Mesenchymal stem cell (in vitro differentiated cells and primary cell): ENCODE measurements at regions not wholly inside any gene's neighbourhood (a gene's known extent, or its start where the extent isn't known, plus 50 kb on each side); places are given as distances from the start of the nearest gene placed in this dataset.

ENCODE experiments used
- DNase-seq: peaks from one replicate; pipeline ENCODE4 v3.0.0-alpha.2; 2013
- H2AFZ ChIP-seq: one replicate; pipeline ENCODE4 v1.6.1; 2013; ENCODE audit warnings: low read depth, mild to moderate bottlenecking, control low read depth, inconsistent platforms, low read length, moderate library complexity
- H2AK5ac ChIP-seq: 2 replicates; pipeline ENCODE4 v1.6.1; 2013; ENCODE audit warnings: low read length, moderate library complexity, mild to moderate bottlenecking, inconsistent platforms; ENCODE audit not compliant: severe bottlenecking
- H2BK120ac ChIP-seq: one replicate; pipeline ENCODE4 v1.6.1; 2013; ENCODE audit warnings: low read depth, mild to moderate bottlenecking, inconsistent platforms, low read length, moderate library complexity
- H2BK12ac ChIP-seq, 2 experiments: one replicate each; pipeline ENCODE4 v1.6.1; 2013; ENCODE audit warnings: inconsistent platforms in 2 of 2, low read length in 2 of 2, mild to moderate bottlenecking in 2 of 2, moderate library complexity in 2 of 2, control low read depth in 1 of 2
- H2BK15ac ChIP-seq: one replicate; pipeline ENCODE4 v1.6.1; 2013; ENCODE audit warnings: mild to moderate bottlenecking, low read depth, inconsistent platforms; ENCODE audit not compliant: poor library complexity, severe bottlenecking
- H2BK5ac ChIP-seq: 2 replicates; pipeline ENCODE4 v1.6.1; 2013; ENCODE audit warnings: low read depth, mild to moderate bottlenecking, low read length, control low read depth, inconsistent platforms; ENCODE audit not compliant: poor library complexity, severe bottlenecking
- H3K14ac ChIP-seq, 2 experiments: one replicate each; pipeline ENCODE4 v1.6.1; 2013; ENCODE audit warnings: inconsistent platforms in 2 of 2, low read length in 2 of 2, control low read depth in 1 of 2, mild to moderate bottlenecking in 1 of 2, moderate library complexity in 1 of 2
- H3K18ac ChIP-seq, 2 experiments: one replicate each; pipeline ENCODE4 v1.6.1; 2013; ENCODE audit warnings: inconsistent platforms in 2 of 2, low read length in 2 of 2, control low read depth in 1 of 2, low read depth in 1 of 2, mild to moderate bottlenecking in 1 of 2
- H3K23ac ChIP-seq, 2 experiments: one replicate each; pipeline ENCODE4 v1.6.1; 2013; ENCODE audit warnings: inconsistent platforms in 2 of 2, low read length in 2 of 2, mild to moderate bottlenecking in 2 of 2, moderate library complexity in 2 of 2, control low read depth in 1 of 2
- H3K27ac ChIP-seq: 2 replicates; pipeline ENCODE4 v1.5.1; 2013; ENCODE audit warnings: mild to moderate bottlenecking, moderate library complexity, low read length, control low read depth, inconsistent platforms; ENCODE audit not compliant: poor library complexity, severe bottlenecking
- H3K27me3 ChIP-seq, 2 experiments: 2 replicates each; pipeline versions ENCODE4 v1.6.1 to v1.7.0; 2013; ENCODE audit warnings: low read length in 2 of 2, mild to moderate bottlenecking in 2 of 2, moderate library complexity in 2 of 2, control low read depth in 1 of 2, inconsistent platforms in 1 of 2; ENCODE audit not compliant: control insufficient read depth in 1 of 2, insufficient read depth in 1 of 2
- H3K36me3 ChIP-seq, 2 experiments: 2 replicates each; pipeline versions ENCODE4 v1.6.1 to v1.7.0; 2013; ENCODE audit warnings: low read length in 2 of 2, control low read depth in 1 of 2, inconsistent platforms in 1 of 2, low read depth in 1 of 2, mild to moderate bottlenecking in 1 of 2; ENCODE audit not compliant: insufficient read depth in 2 of 2, control insufficient read depth in 1 of 2
- H3K4ac ChIP-seq, 2 experiments: one replicate each; pipeline ENCODE4 v1.6.1; 2013; ENCODE audit warnings: inconsistent platforms in 2 of 2, low read length in 2 of 2, mild to moderate bottlenecking in 2 of 2, moderate library complexity in 2 of 2, control low read depth in 1 of 2, low read depth in 1 of 2
- H3K4me1 ChIP-seq: 2 replicates; pipeline ENCODE4 v1.6.1; 2013; ENCODE audit warnings: low read depth, low read length, control low read depth; ENCODE audit not compliant: control insufficient read depth, insufficient read depth
- H3K4me2 ChIP-seq: 2 replicates; pipeline ENCODE4 v1.6.1; 2013; ENCODE audit warnings: low read length, mild to moderate bottlenecking, inconsistent platforms; ENCODE audit not compliant: poor library complexity, severe bottlenecking
- H3K4me3 ChIP-seq, 2 experiments: 2 replicates each; pipeline versions ENCODE4 v1.5.1 to v1.7.0; 2013; ENCODE audit warnings: low read length in 2 of 2, mild to moderate bottlenecking in 2 of 2, control low read depth in 1 of 2, low read depth in 1 of 2; ENCODE audit not compliant: insufficient read depth in 1 of 2
- H3K79me1 ChIP-seq: replicated peaks from 2 replicates; pipeline ENCODE4 v1.6.1; 2013; ENCODE audit warnings: mild to moderate bottlenecking, control low read depth, low read length, inconsistent platforms; ENCODE audit not compliant: poor library complexity, severe bottlenecking
- H3K9ac ChIP-seq: 2 replicates; pipeline ENCODE4 v1.7.0; 2013; ENCODE audit warnings: mild to moderate bottlenecking, low read length, moderate library complexity
- H3K9me3 ChIP-seq: 2 replicates; pipeline ENCODE4 v1.7.0; 2013; ENCODE audit warnings: mild to moderate bottlenecking, low read length; ENCODE audit not compliant: control insufficient read depth
- H4K8ac ChIP-seq: one replicate; pipeline ENCODE4 v1.6.1; 2013; ENCODE audit warnings: inconsistent platforms, mild to moderate bottlenecking, low read length, moderate library complexity
- H4K91ac ChIP-seq: one replicate; pipeline ENCODE4 v1.6.1; 2013; ENCODE audit warnings: mild to moderate bottlenecking, low read length, inconsistent platforms
- WGBS: methylation state at CpG from one replicate; pipeline ENCODE4 v1.1.7; 2013; ENCODE audit warnings: mixed read lengths; 5-methylcytosine and 5-hydroxymethylcytosine counted together

GRCh38 chr5:2180456-2180855 is 297.7 kb upstream of the IRX4 start:
- H3K4me2 ChIP-seq, result no peak overlapping the region
- 92% methylated on average over 15 of the region's 17 CpGs for WGBS
- peaks cover 0 to 17% of the 10 kb centered on the region in 2 experiments for H3K27me3 ChIP-seq
- no peak overlapping the region for H3K9ac ChIP-seq
- H3K4me3 ChIP-seq, result no peak overlapping the region
- H2AK5ac ChIP-seq, result no peak overlapping the region
- no peak overlapping the region for H2BK12ac ChIP-seq
- no peak overlapping the region for H3K23ac ChIP-seq
- H3K4me1 ChIP-seq, result no peaks in the 10 kb centered on the region
- no peak overlapping the region for H2BK15ac ChIP-seq
- no peak overlapping the region for H4K91ac ChIP-seq
- H3K18ac ChIP-seq, result no peak overlapping the region
- no peak overlapping the region for H2BK5ac ChIP-seq
- no peak overlapping the region for H3K14ac ChIP-seq
- no peak overlapping the region for H2AFZ ChIP-seq
- H3K27ac ChIP-seq, result no peak overlapping the region
- H3K9me3 ChIP-seq, result no peaks in the 10 kb centered on the region
- H3K4ac ChIP-seq, result no peak overlapping the region
- H4K8ac ChIP-seq, result no peak overlapping the region
- H3K36me3 ChIP-seq, result no peaks in the 10 kb centered on the region
- DNase-seq, result no peak
- no peaks in the 10 kb centered on the region for H3K79me1 ChIP-seq
- H2BK120ac ChIP-seq, result no peak overlapping the region

GRCh38 chr5:2179861-2180260 is 297.1 kb upstream of the IRX4 start:
- Histone ChIP-seq H4K8ac (no peak overlapping the region), H3K4ac (no peak overlapping the region), H3K4me1 (no peaks in the 10 kb centered on the region), H3K23ac (no peak overlapping the region), H2BK15ac (no peak overlapping the region), H3K14ac (no peak overlapping the region), H2BK5ac (no peak overlapping the region), H3K18ac (no peak overlapping the region), H3K4me2 (no peak overlapping the region), H2BK120ac (no peak overlapping the region), H3K27ac (no peak overlapping the region), H2AK5ac (no peak overlapping the region), H3K79me1 (no peaks in the 10 kb centered on the region), H2AFZ (no peak overlapping the region), H2BK12ac (no peak overlapping the region), H4K91ac (no peak overlapping the region), H3K9me3 (no peaks in the 10 kb centered on the region), H3K9ac (no peak overlapping the region), H3K36me3 (no peaks in the 10 kb centered on the region), H3K4me3 (no peak overlapping the region), H3K27me3 (peaks cover 0 to 17% of the 10 kb centered on the region in 2 experiments)
- 89% methylated on average over 20 of the region's 23 CpGs for WGBS
- DNase-seq, result no peak

GRCh38 chr5:2178528-2178927 is 295.8 kb upstream of the IRX4 start:
- WGBS, result 86% methylated on average over 12 of the region's 12 CpGs
- peaks cover 0 to 29% of the 10 kb centered on the region in 2 experiments for H3K27me3 ChIP-seq
- no peak overlapping the region for H3K27ac ChIP-seq

GRCh38 chr5:2178071-2178477 is 295.3 kb upstream of the IRX4 start:
- Histone ChIP-seq H2BK120ac (no peak overlapping the region), H3K23ac (no peak overlapping the region), H3K14ac (no peak overlapping the region), H3K9ac (no peak overlapping the region), H3K4me2 (no peak overlapping the region), H3K27ac (no peak overlapping the region), H3K79me1 (no peaks in the 10 kb centered on the region), H3K18ac (no peak overlapping the region), H3K36me3 (no peaks in the 10 kb centered on the region), H2AK5ac (no peak overlapping the region), H2AFZ (no peak overlapping the region), H4K8ac (no peak overlapping the region), H3K4me1 (no peaks in the 10 kb centered on the region), H4K91ac (no peak overlapping the region), H3K4me3 (peak overlapping the region in 1 of 2 experiments; percentile 4), H2BK5ac (no peak overlapping the region), H3K9me3 (no peaks in the 10 kb centered on the region), H3K27me3 (peaks cover 0 to 33% of the 10 kb centered on the region in 2 experiments), H3K4ac (no peak overlapping the region), H2BK15ac (no peak overlapping the region), H2BK12ac (no peak overlapping the region)
- DNase-seq, result no peak
- WGBS, result 78% methylated on average over 12 of the region's 12 CpGs

More at GRCh38 chr5:2178528-2178927, 295.8 kb upstream of the IRX4 start:
- Histone ChIP-seq H3K23ac (no peak overlapping the region), H3K79me1 (no peaks in the 10 kb centered on the region), H3K18ac (no peak overlapping the region), H3K9me3 (no peaks in the 10 kb centered on the region), H2AK5ac (no peak overlapping the region), H2AFZ (no peak overlapping the region), H3K4me3 (no peak overlapping the region), H2BK15ac (no peak overlapping the region), H3K9ac (no peak overlapping the region), H3K4me2 (no peak overlapping the region), H4K91ac (no peak overlapping the region), H2BK120ac (no peak overlapping the region), H3K4ac (no peak overlapping the region), H3K36me3 (no peaks in the 10 kb centered on the region), H2BK5ac (no peak overlapping the region), H3K4me1 (no peaks in the 10 kb centered on the region), H2BK12ac (no peak overlapping the region), H4K8ac (no peak overlapping the region), H3K14ac (no peak overlapping the region)
- no peak for DNase-seq
